HG03354 (cell line): ENCODE measurements at regions not wholly inside any gene's neighbourhood (a gene's known extent, or its start where the extent isn't known, plus 50 kb on each side); places are given as distances from the start of the nearest gene placed in this dataset.
"Not testable (repeated sequence)": the region's sequence is repeated elsewhere in the genome, so short reads cannot be mapped to it uniquely, and the experiment has no call there.

Experiments
- ATAC-seq: cut with Tn5 transposase; IDR thresholded peaks from one replicate; pipeline ENCODE4 v1.9.1; 2021; ENCODE audit warnings: mild to moderate bottlenecking; ENCODE audit not compliant: unreplicated experiment, poor library complexity, severe bottlenecking

- ATAC-seq: no peak
Measured at GRCh38 chr10:56298941-56299340, 62.1 kb downstream of the ZWINT start.

GRCh38 chr10:56296618-56297017 lies 64.4 kb downstream of the ZWINT start:
- ATAC-seq: no peak

- no peak for ATAC-seq
Measured at GRCh38 chr10:56288403-56288802, 72.7 kb downstream of the ZWINT start.

GRCh38 chr10:56286096-56286495 lies 75.0 kb downstream of the ZWINT start:
- no peak for ATAC-seq

- no peak for ATAC-seq
Measured at GRCh38 chr10:56279270-56279669, 81.8 kb downstream of the ZWINT start.

- no peak for ATAC-seq
Measured at GRCh38 chr10:56269181-56269580, 91.9 kb downstream of the ZWINT start.

GRCh38 chr10:56266120-56266519 lies 94.9 kb downstream of the ZWINT start:
- no peak for ATAC-seq

- ATAC-seq: no peak
Measured at GRCh38 chr10:56258991-56259390, 102.1 kb downstream of the ZWINT start.

GRCh38 chr10:56258378-56258777 lies 102.7 kb downstream of the ZWINT start:
- ATAC-seq: peak; percentile 76

GRCh38 chr10:56255298-56255697 lies 105.8 kb downstream of the ZWINT start:
- no peak for ATAC-seq

GRCh38 chr10:56240471-56240870 lies 120.6 kb downstream of the ZWINT start:
- no peak for ATAC-seq

GRCh38 chr10:56231436-56231835 lies 129.6 kb downstream of the ZWINT start:
- ATAC-seq: no peak

- no peak for ATAC-seq
Measured at GRCh38 chr10:56222237-56222636, 138.8 kb downstream of the ZWINT start.

GRCh38 chr10:56212951-56213350 lies 148.1 kb downstream of the ZWINT start:
- ATAC-seq: no peak

- ATAC-seq: no peak
Measured at GRCh38 chr10:56181607-56182006, 179.5 kb downstream of the ZWINT start.

- no peak for ATAC-seq
Measured at GRCh38 chr10:56178210-56178609, 182.8 kb downstream of the ZWINT start.

- ATAC-seq: not testable (repeated sequence)
Measured at GRCh38 chr10:56155091-56155513, 206.0 kb downstream of the ZWINT start.

- no peak for ATAC-seq
Measured at GRCh38 chr10:56146806-56147205, 214.3 kb downstream of the ZWINT start.

GRCh38 chr10:56142092-56142728 lies 218.8 kb downstream of the ZWINT start:
- peak; percentile 77 for ATAC-seq

GRCh38 chr10:56139405-56139804 lies 221.7 kb downstream of the ZWINT start:
- ATAC-seq: no peak

- no peak for ATAC-seq
Measured at GRCh38 chr10:56135828-56136227, 225.2 kb downstream of the ZWINT start.

GRCh38 chr10:56123247-56123646 lies 237.8 kb downstream of the ZWINT start:
- ATAC-seq: no peak
